ENCODE measurements at regions not wholly inside any gene's neighbourhood (a gene's known extent, or its start where the extent isn't known, plus 50 kb on each side); places are given as distances from the start of the nearest gene placed in this dataset.

- no peak overlapping the region for H3K27ac Mint-ChIP-seq
- no peak overlapping the region for H3K4me3 Mint-ChIP-seq
- intact Hi-C loops (cut with micrococcal nuclease) = no loop called here
- no peak for DNase-seq
- no peaks in the 10 kb centered on the region for H3K9me3 Mint-ChIP-seq
- H3K36me3 Mint-ChIP-seq = no peaks in the 10 kb centered on the region
- POLR2A ChIA-PET = no interaction called here
- H3K27me3 Mint-ChIP-seq = no peaks in the 10 kb centered on the region
- peaks cover 33% of the 10 kb centered on the region for H3K4me1 Mint-ChIP-seq (ENCODE audit: low read depth)
- CTCF ChIA-PET = interaction anchor here (0.6 to 1.3 kb wide), 5 partner anchors 200 to 318 kb away, joined by 3 to 9 read pairs (median 3); no protein-coding TSS in a partner anchor
Measured at GRCh38 chr2:48113767-48114166, 200.7 kb upstream of the FOXN2 start.

GRCh38 chr2:48114256-48114655 lies 200.2 kb upstream of the FOXN2 start:
- peaks cover 33% of the 10 kb centered on the region for H3K4me1 Mint-ChIP-seq (ENCODE audit: low read depth)
- H3K27ac Mint-ChIP-seq = no peak overlapping the region
- no peaks in the 10 kb centered on the region for H3K9me3 Mint-ChIP-seq
- no peaks in the 10 kb centered on the region for H3K36me3 Mint-ChIP-seq
- H3K27me3 Mint-ChIP-seq = no peaks in the 10 kb centered on the region
- ChIA-PET POLR2A (no interaction called here), CTCF (interaction anchor here (1.1 to 1.3 kb wide), 3 partner anchors 199 to 312 kb away, joined by 3 to 9 read pairs (median 4); no protein-coding TSS in a partner anchor)
- no peak overlapping the region for H3K4me3 Mint-ChIP-seq
- DNase-seq = peak; percentile 84
- intact Hi-C loops (cut with micrococcal nuclease) = no loop called here

- no peak overlapping the region for H3K27ac Mint-ChIP-seq
- no peaks in the 10 kb centered on the region for H3K36me3 Mint-ChIP-seq
- H3K4me3 Mint-ChIP-seq = no peak overlapping the region
- POLR2A ChIA-PET = no interaction called here
- CTCF ChIA-PET = no interaction called here
- no peaks in the 10 kb centered on the region for H3K27me3 Mint-ChIP-seq
- no peaks in the 10 kb centered on the region for H3K9me3 Mint-ChIP-seq
- DNase-seq = no peak
- H3K4me1 Mint-ChIP-seq (ENCODE audit: low read depth) = peaks cover 36% of the 10 kb centered on the region
- intact Hi-C loops (cut with micrococcal nuclease) = no loop called here
Measured at GRCh38 chr2:48116497-48116896, 198.0 kb upstream of the FOXN2 start.

- Mint-ChIP-seq H3K9me3 (no peaks in the 10 kb centered on the region), H3K4me3 (no peak overlapping the region), H3K27me3 (no peaks in the 10 kb centered on the region), H3K27ac (no peak overlapping the region), H3K4me1 (ENCODE audit: low read depth) (peaks cover 32% of the 10 kb centered on the region), H3K36me3 (no peaks in the 10 kb centered on the region)
- POLR2A ChIA-PET = no interaction called here
- DNase-seq = no peak
- CTCF ChIA-PET = no interaction called here
- intact Hi-C loops (cut with micrococcal nuclease) = no loop called here
Measured at GRCh38 chr2:48118895-48119294, 195.6 kb upstream of the FOXN2 start.

- H3K27me3 Mint-ChIP-seq = no peaks in the 10 kb centered on the region
- no peaks in the 10 kb centered on the region for H3K9me3 Mint-ChIP-seq
- intact Hi-C loops (cut with micrococcal nuclease) = no loop called here
- CTCF ChIA-PET = interaction anchor here (0.6 to 1.6 kb wide), 2 partner anchors 10 to 379 kb away, joined by 3 read pairs; no protein-coding TSS in a partner anchor
- no peak for DNase-seq
- no peak overlapping the region for H3K27ac Mint-ChIP-seq
- POLR2A ChIA-PET = no interaction called here
- H3K4me1 Mint-ChIP-seq (ENCODE audit: low read depth) = peaks cover 20% of the 10 kb centered on the region
- no peaks in the 10 kb centered on the region for H3K36me3 Mint-ChIP-seq
- H3K4me3 Mint-ChIP-seq = no peak overlapping the region
Measured at GRCh38 chr2:48120112-48120511, 194.4 kb upstream of the FOXN2 start.

- intact Hi-C loops (cut with micrococcal nuclease) = no loop called here
- Mint-ChIP-seq H3K27ac (no peak overlapping the region), H3K9me3 (no peaks in the 10 kb centered on the region), H3K4me3 (no peak overlapping the region), H3K36me3 (no peaks in the 10 kb centered on the region), H3K4me1 (ENCODE audit: low read depth) (peaks cover 19% of the 10 kb centered on the region), H3K27me3 (no peaks in the 10 kb centered on the region)
- POLR2A ChIA-PET = no interaction called here
- no peak for DNase-seq
- CTCF ChIA-PET = interaction anchor here (1.6 kb wide), 1 partner anchor 11 kb away, joined by 3 read pairs; no protein-coding TSS in a partner anchor
Measured at GRCh38 chr2:48120759-48121242, 193.7 kb upstream of the FOXN2 start.

- peaks cover 19% of the 10 kb centered on the region for H3K4me1 Mint-ChIP-seq (ENCODE audit: low read depth)
- no peaks in the 10 kb centered on the region for H3K9me3 Mint-ChIP-seq
- H3K36me3 Mint-ChIP-seq = no peaks in the 10 kb centered on the region
- no peaks in the 10 kb centered on the region for H3K27me3 Mint-ChIP-seq
- no peak for DNase-seq
- POLR2A ChIA-PET = no interaction called here
- CTCF ChIA-PET = no interaction called here
- H3K27ac Mint-ChIP-seq = no peak overlapping the region
- H3K4me3 Mint-ChIP-seq = no peak overlapping the region
- intact Hi-C loops (cut with micrococcal nuclease) = no loop called here
Measured at GRCh38 chr2:48122166-48122565, 192.3 kb upstream of the FOXN2 start.

- Mint-ChIP-seq H3K27me3 (no peaks in the 10 kb centered on the region), H3K4me1 (ENCODE audit: low read depth) (peaks cover 19% of the 10 kb centered on the region), H3K27ac (no peak overlapping the region), H3K36me3 (peaks cover 2% of the 10 kb centered on the region), H3K4me3 (no peak overlapping the region), H3K9me3 (no peaks in the 10 kb centered on the region)
- DNase-seq = no peak
- ChIA-PET POLR2A (no interaction called here), CTCF (no interaction called here)
- intact Hi-C loops (cut with micrococcal nuclease) = no loop called here
Measured at GRCh38 chr2:48124592-48124991, 189.9 kb upstream of the FOXN2 start.

- Mint-ChIP-seq H3K4me3 (no peak overlapping the region), H3K36me3 (peaks cover 2% of the 10 kb centered on the region), H3K4me1 (ENCODE audit: low read depth) (peaks cover 17% of the 10 kb centered on the region), H3K27me3 (no peaks in the 10 kb centered on the region), H3K27ac (no peak overlapping the region), H3K9me3 (no peaks in the 10 kb centered on the region)
- intact Hi-C loops (cut with micrococcal nuclease) = no loop called here
- ChIA-PET CTCF (interaction anchor here (1.2 kb wide), 1 partner anchor 19 kb away, joined by 3 read pairs; no protein-coding TSS in a partner anchor), POLR2A (no interaction called here)
- no peak for DNase-seq
Measured at GRCh38 chr2:48126162-48126561, 188.3 kb upstream of the FOXN2 start.

GRCh38 chr2:48127612-48128191 lies 186.8 kb upstream of the FOXN2 start:
- H3K36me3 Mint-ChIP-seq = peaks cover 2% of the 10 kb centered on the region

GRCh38 chr2:48129293-48129950 lies 185.1 kb upstream of the FOXN2 start:
- peaks cover 2% of the 10 kb centered on the region for H3K36me3 Mint-ChIP-seq
- no peaks in the 10 kb centered on the region for H3K9me3 Mint-ChIP-seq
- H3K4me3 Mint-ChIP-seq = no peak overlapping the region
- intact Hi-C loops (cut with micrococcal nuclease) = no loop called here
- H3K27me3 Mint-ChIP-seq = no peaks in the 10 kb centered on the region
- peaks cover 4% of the 10 kb centered on the region for H3K4me1 Mint-ChIP-seq (ENCODE audit: low read depth)
- POLR2A ChIA-PET = no interaction called here
- DNase-seq = no peak
- no peak overlapping the region for H3K27ac Mint-ChIP-seq
- CTCF ChIA-PET = no interaction called here

More at GRCh38 chr2:48127612-48128191, 186.8 kb upstream of the FOXN2 start:
- H3K27ac Mint-ChIP-seq = no peak overlapping the region
- no peak for DNase-seq
- no peak overlapping the region for H3K4me3 Mint-ChIP-seq
- ChIA-PET CTCF (interaction anchor here (0.6 kb wide), 1 partner anchor 189 kb away, joined by 3 read pairs; no protein-coding TSS in a partner anchor), POLR2A (no interaction called here)
- H3K9me3 Mint-ChIP-seq = no peaks in the 10 kb centered on the region
- intact Hi-C loops (cut with micrococcal nuclease) = no loop called here
- H3K27me3 Mint-ChIP-seq = no peaks in the 10 kb centered on the region
- H3K4me1 Mint-ChIP-seq (ENCODE audit: low read depth) = peaks cover 6% of the 10 kb centered on the region

GRCh38 chr2:48131539-48132270 lies 182.8 kb upstream of the FOXN2 start:
- Mint-ChIP-seq H3K9me3 (peaks cover 3% of the 10 kb centered on the region), H3K4me3 (no peak overlapping the region), H3K36me3 (peaks cover 2% of the 10 kb centered on the region), H3K27ac (no peak overlapping the region), H3K27me3 (no peaks in the 10 kb centered on the region), H3K4me1 (ENCODE audit: low read depth) (peaks cover 4% of the 10 kb centered on the region)
- ChIA-PET CTCF (no interaction called here), POLR2A (no interaction called here)
- intact Hi-C loops (cut with micrococcal nuclease) = no loop called here
- DNase-seq = no peak
